Activated T-helper 1 cell treated with anti-CD3 and anti-CD28 coated beads, Interleukin-12 subunit alpha, Interleukin-12 subunit beta, Interleukin-2, Interleukin-4 antibody, amounts not matched to agents 30 ng/mL and 10 ng/mL and 1 ng/mL, durations not matched to agents 14 hours and 24 hours and 36 hours (primary cell): ENCODE measurements at regions not wholly inside any gene's neighbourhood (a gene's known extent, or its start where the extent isn't known, plus 50 kb on each side); places are given as distances from the start of the nearest gene placed in this dataset.

Experiments
- DNase-seq: peaks from one replicate; pipeline ENCODE4 v3.0.0; 2021; ENCODE audit warnings: low spot score
- H3K27ac Mint-ChIP-seq: one replicate; pipeline ENCODE4 v1.8.0; 2021; ENCODE audit warnings: mild to moderate bottlenecking, mixed read lengths
- H3K27me3 Mint-ChIP-seq: one replicate; pipeline ENCODE4 v1.8.0; 2022; ENCODE audit warnings: mild to moderate bottlenecking, moderate library complexity, mixed read lengths; ENCODE audit not compliant: insufficient read depth
- H3K36me3 Mint-ChIP-seq: one replicate; pipeline ENCODE4 v1.8.0; 2021; ENCODE audit warnings: low read depth, mixed read lengths
- H3K4me1 Mint-ChIP-seq: one replicate; pipeline ENCODE4 v1.8.0; 2021; ENCODE audit warnings: low read depth, mixed read lengths
- H3K4me3 Mint-ChIP-seq: one replicate; pipeline ENCODE4 v1.8.0; 2021; ENCODE audit warnings: mild to moderate bottlenecking, moderate library complexity, mixed read lengths
- H3K9me3 Mint-ChIP-seq: one replicate; pipeline ENCODE4 v1.8.0; 2021; ENCODE audit warnings: mixed read lengths
- intact Hi-C: fragments of 100-400 bp; cut with micrococcal nuclease; formaldehyde crosslinking; loops from one replicate; pipeline ENCODE4 v1.15.1; 2024

DNA sequence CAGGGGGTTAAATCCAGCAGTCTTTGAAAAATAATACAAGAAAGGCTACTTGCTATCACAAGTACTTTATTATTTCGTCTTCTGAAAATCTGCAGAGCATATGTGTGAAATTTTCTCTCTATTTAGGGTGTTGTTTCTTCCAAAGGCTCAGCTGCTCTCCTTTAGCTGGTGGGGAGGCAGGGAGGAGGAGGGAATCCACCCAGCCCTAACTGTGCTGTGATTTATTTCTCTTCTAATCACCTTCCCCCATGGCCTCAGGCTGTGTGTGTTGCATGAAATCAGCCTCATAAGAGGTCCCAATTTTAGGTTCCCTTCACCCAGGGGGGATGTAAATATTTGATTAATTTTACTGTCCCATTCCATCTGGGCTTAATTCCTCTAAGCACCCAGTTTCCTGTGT lies 77.6 kb upstream of the PGBD5 start:
- Mint-ChIP-seq H3K36me3 (no peaks in the 10 kb centered on the region), H3K27ac (no peak overlapping the region), H3K27me3 (peaks cover 8% of the 10 kb centered on the region), H3K9me3 (no peaks in the 10 kb centered on the region), H3K4me3 (no peak overlapping the region), H3K4me1 (no peaks in the 10 kb centered on the region)
- intact Hi-C loops, result no loop called here
- no peak for DNase-seq

DNA sequence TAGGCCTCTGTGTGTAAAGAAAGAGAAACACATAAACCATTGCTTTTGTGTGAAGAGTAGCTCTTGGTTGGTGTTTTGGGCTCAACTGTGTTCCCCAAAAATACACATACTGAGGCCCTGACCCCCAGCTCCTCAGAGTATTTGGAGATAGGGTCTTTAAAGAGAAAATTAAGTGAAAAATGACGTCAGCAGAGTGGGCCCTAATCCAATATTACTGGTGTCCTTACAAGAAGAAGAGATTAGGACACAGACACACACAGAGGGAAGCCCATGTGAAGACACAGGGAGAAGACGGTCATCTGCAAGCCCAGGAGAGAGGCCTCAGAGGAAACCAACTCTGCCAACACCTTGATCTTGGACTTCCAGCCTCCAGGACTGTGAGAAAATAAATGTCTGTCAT lies 76.9 kb upstream of the PGBD5 start:
- Mint-ChIP-seq H3K36me3 (no peaks in the 10 kb centered on the region), H3K9me3 (no peaks in the 10 kb centered on the region), H3K27me3 (peaks cover 8% of the 10 kb centered on the region), H3K4me1 (no peaks in the 10 kb centered on the region), H3K27ac (no peak overlapping the region), H3K4me3 (no peak overlapping the region)
- intact Hi-C loops, result no loop called here
- DNase-seq, result no peak

DNA sequence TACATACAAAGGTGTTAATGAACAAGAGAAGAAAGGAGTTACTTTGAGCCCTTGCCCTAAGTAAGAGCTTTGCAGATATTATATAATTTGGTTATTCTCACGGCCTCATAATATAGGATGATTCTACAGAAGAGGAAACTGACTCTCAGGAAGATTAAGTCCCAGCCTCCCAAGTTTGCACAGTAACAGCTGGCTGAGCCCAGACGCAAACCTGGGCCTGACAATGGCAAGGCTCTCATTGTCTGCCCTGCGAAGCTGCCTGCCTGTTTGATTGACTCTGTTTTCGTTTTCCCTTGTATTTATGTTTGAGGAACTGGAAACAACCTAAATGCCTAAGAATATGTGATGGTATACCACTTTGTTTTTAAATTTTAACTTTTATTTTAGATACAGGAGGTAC lies 76.2 kb upstream of the PGBD5 start:
- DNase-seq, result no peak
- H3K9me3 Mint-ChIP-seq, result no peaks in the 10 kb centered on the region
- no peaks in the 10 kb centered on the region for H3K36me3 Mint-ChIP-seq
- H3K4me3 Mint-ChIP-seq, result no peak overlapping the region
- intact Hi-C loops, result no loop called here
- H3K27ac Mint-ChIP-seq, result no peak overlapping the region
- H3K4me1 Mint-ChIP-seq, result no peaks in the 10 kb centered on the region
- peaks cover 6% of the 10 kb centered on the region for H3K27me3 Mint-ChIP-seq

- intact Hi-C loops, result no loop called here
- Mint-ChIP-seq H3K9me3 (no peaks in the 10 kb centered on the region), H3K4me3 (no peak overlapping the region), H3K36me3 (no peaks in the 10 kb centered on the region), H3K27ac (no peak overlapping the region), H3K27me3 (peaks cover 6% of the 10 kb centered on the region), H3K4me1 (no peaks in the 10 kb centered on the region)
- DNase-seq, result no peak
Measured at GRCh38 chr1:230501849-230502248, 75.7 kb upstream of the PGBD5 start.

- intact Hi-C loops, result no loop called here
- DNase-seq, result no peak
- no peaks in the 10 kb centered on the region for H3K9me3 Mint-ChIP-seq
- H3K36me3 Mint-ChIP-seq, result no peaks in the 10 kb centered on the region
- H3K4me1 Mint-ChIP-seq, result no peaks in the 10 kb centered on the region
- no peak overlapping the region for H3K27ac Mint-ChIP-seq
- H3K27me3 Mint-ChIP-seq, result peaks cover 3% of the 10 kb centered on the region
- H3K4me3 Mint-ChIP-seq, result no peak overlapping the region
Measured at GRCh38 chr1:230501242-230501641, 75.1 kb upstream of the PGBD5 start.

DNA sequence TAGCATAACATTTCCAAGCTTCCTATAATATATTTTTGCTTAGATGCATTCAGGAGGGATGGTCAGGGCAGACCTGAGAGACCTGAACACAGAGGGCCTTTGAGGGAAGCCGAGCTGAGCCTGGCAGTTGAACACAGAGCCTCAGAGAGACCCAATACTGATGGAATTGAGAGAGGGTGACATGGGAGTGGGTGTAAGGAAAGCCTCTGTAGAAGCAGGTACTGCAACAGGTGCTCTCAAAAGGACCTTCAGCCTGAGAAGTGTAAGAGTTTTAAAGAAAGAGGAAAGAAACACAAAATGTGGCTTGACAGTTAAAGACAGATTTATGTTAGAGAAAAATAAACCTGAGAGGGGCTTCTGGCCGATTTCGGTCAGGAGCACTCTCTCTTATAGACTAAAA lies 73.9 kb upstream of the PGBD5 start:
- H3K36me3 Mint-ChIP-seq, result no peaks in the 10 kb centered on the region
- DNase-seq, result no peak
- intact Hi-C loops, result no loop called here
- H3K4me1 Mint-ChIP-seq, result no peaks in the 10 kb centered on the region
- H3K27me3 Mint-ChIP-seq, result peaks cover 5% of the 10 kb centered on the region
- H3K27ac Mint-ChIP-seq, result no peak overlapping the region
- H3K9me3 Mint-ChIP-seq, result no peaks in the 10 kb centered on the region
- H3K4me3 Mint-ChIP-seq, result no peak overlapping the region

DNA sequence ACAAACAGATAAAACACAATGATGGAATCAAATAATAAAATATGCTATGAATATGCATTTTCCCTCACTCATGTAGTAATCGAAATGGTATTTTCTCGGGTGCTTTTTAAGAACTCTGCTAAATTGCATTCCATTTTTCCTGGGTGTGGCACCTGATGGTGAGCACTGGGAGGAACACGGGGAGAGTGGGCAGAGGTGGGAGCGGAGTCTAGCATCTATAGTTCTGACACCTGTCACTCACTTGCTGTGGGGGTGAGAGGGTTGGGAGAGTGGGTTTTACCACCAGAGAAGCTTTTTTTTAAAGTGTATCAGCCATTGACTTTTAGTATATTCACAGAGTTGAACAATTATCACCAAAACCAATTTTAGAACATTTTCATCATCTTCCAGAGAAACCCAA lies 73.4 kb upstream of the PGBD5 start:
- Mint-ChIP-seq H3K36me3 (no peaks in the 10 kb centered on the region), H3K4me3 (no peak overlapping the region), H3K27me3 (peaks cover 5% of the 10 kb centered on the region), H3K9me3 (no peaks in the 10 kb centered on the region), H3K27ac (no peak overlapping the region), H3K4me1 (no peaks in the 10 kb centered on the region)
- intact Hi-C loops, result no loop called here
- no peak for DNase-seq

DNA sequence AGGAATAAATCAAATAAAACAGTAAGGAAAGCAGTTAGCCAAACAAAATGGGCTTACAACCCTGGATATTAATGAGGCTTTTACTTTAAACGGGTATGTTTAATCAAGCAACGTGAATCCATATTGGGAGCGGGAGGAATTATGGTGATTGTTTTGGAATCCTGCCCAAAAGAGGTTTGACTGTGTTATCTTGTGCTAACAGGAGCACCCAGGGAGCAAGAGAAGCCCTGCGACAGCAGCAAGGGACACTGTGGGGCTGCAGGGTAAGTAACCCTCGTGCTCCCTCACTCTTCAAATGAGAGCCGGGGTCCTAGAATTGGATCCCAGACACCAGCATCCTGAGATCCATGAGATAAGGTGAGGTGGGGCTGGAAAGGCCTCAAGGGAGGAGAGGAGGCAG lies 72.6 kb upstream of the PGBD5 start:
- Mint-ChIP-seq H3K27ac (no peak overlapping the region), H3K27me3 (peaks cover 4% of the 10 kb centered on the region), H3K36me3 (no peaks in the 10 kb centered on the region), H3K9me3 (no peaks in the 10 kb centered on the region), H3K4me3 (no peak overlapping the region), H3K4me1 (no peaks in the 10 kb centered on the region)
- intact Hi-C loops, result no loop called here
- DNase-seq, result no peak

DNA sequence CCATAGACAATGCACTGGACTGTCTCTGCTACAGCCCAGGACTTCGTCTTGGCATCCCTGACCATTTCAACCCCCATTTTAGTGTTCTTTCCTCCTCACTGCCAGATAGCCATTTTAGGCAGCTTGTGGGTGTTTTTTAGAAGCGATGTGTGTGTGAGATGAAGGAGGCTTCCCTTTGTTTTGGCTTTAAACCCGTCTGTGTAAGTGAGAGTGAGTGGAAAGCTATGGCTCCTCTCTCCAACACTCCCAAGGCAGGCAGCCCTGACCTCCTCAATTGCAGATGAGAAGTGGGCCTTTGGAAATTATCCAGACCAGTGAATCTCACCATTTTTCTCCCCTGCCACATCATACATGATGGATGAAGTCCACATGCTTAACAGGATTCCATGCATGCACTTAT lies 70.3 kb upstream of the PGBD5 start:
- H3K9me3 Mint-ChIP-seq, result no peaks in the 10 kb centered on the region
- H3K27ac Mint-ChIP-seq, result no peak overlapping the region
- peaks cover 10% of the 10 kb centered on the region for H3K27me3 Mint-ChIP-seq
- H3K4me1 Mint-ChIP-seq, result no peaks in the 10 kb centered on the region
- DNase-seq, result no peak
- H3K4me3 Mint-ChIP-seq, result no peak overlapping the region
- intact Hi-C loops, result no loop called here
- no peaks in the 10 kb centered on the region for H3K36me3 Mint-ChIP-seq

GRCh38 chr1:230495891-230496385 lies 69.8 kb upstream of the PGBD5 start:
- Mint-ChIP-seq H3K4me3 (no peak overlapping the region), H3K9me3 (no peaks in the 10 kb centered on the region), H3K27ac (no peak overlapping the region), H3K4me1 (no peaks in the 10 kb centered on the region), H3K27me3 (peaks cover 11% of the 10 kb centered on the region), H3K36me3 (no peaks in the 10 kb centered on the region)
- no peak for DNase-seq
- intact Hi-C loops, result no loop called here

GRCh38 chr1:230495076-230495475 lies 68.9 kb upstream of the PGBD5 start:
- Mint-ChIP-seq H3K4me1 (no peaks in the 10 kb centered on the region), H3K36me3 (no peaks in the 10 kb centered on the region), H3K27me3 (peaks cover 11% of the 10 kb centered on the region), H3K4me3 (no peak overlapping the region), H3K27ac (no peak overlapping the region), H3K9me3 (no peaks in the 10 kb centered on the region)
- DNase-seq, result no peak
- intact Hi-C loops, result no loop called here

DNA sequence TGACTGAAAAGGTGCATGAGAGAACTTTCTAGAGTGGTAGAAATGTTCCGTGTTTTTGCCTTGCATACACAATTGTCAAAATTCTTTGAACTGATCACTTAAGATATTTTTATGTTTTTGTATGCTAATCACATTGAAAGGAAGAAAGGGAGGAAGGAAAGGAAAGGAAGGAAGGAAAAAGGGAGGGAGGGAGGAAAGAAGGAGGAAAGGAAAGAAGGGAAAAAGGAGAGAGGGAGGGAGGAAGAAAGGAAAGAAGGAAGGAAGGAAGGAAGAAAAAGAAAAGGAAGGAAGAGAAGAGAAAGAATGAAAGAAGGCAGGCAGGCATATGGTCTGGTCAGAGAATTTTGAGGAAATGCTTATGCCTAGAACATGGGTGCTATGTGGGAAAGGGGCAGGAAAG lies 68.4 kb upstream of the PGBD5 start:
- Mint-ChIP-seq H3K36me3 (no peaks in the 10 kb centered on the region), H3K4me3 (no peak overlapping the region), H3K27me3 (peaks cover 11% of the 10 kb centered on the region), H3K9me3 (no peaks in the 10 kb centered on the region), H3K4me1 (no peaks in the 10 kb centered on the region), H3K27ac (no peak overlapping the region)
- intact Hi-C loops, result no loop called here
- DNase-seq, result no peak

DNA sequence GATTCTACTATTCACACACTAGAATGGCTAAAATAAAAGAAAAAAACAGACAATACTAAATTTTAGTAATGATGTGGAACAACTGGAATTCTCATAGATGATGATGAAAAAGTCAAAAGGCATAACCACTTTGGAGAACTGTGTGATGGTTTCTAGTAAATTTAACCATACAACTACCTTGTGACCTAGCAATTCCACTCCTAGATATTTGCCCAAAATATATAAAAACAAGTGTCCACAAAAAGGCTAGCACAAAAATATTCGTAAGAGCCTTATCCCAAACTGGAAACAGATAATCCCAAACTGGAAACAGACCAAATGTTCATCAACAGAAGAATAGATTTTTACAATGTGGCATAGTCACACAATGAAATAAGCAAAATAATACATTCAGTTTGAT lies 67.9 kb upstream of the PGBD5 start:
- H3K27me3 Mint-ChIP-seq, result peaks cover 9% of the 10 kb centered on the region
- H3K9me3 Mint-ChIP-seq, result no peaks in the 10 kb centered on the region
- H3K36me3 Mint-ChIP-seq, result no peaks in the 10 kb centered on the region
- DNase-seq, result no peak
- intact Hi-C loops, result no loop called here
- H3K4me3 Mint-ChIP-seq, result no peak overlapping the region
- no peak overlapping the region for H3K27ac Mint-ChIP-seq
- H3K4me1 Mint-ChIP-seq, result no peaks in the 10 kb centered on the region

DNA sequence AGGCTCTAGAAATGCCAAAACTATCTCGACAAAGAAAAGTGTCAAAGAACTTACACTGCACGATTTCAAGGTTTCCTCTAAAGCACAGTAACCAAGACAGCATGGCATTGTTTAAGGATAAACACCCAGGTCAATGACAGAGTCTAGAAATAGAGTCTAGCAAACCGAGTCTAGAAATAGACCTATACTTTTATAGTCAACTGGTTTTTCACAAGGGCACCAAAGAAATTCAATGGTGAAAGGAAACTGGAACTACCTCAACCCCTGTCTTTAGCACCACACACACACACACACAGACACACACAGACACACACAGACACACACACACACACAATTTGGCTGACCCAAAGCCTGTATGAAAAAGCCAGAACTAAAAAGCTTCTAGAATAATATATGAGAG lies 67.1 kb upstream of the PGBD5 start:
- Mint-ChIP-seq H3K27ac (no peak overlapping the region), H3K9me3 (no peaks in the 10 kb centered on the region), H3K36me3 (no peaks in the 10 kb centered on the region), H3K27me3 (peaks cover 9% of the 10 kb centered on the region), H3K4me3 (no peak overlapping the region), H3K4me1 (no peaks in the 10 kb centered on the region)
- intact Hi-C loops, result no loop called here
- DNase-seq, result no peak
